AG10803 (cell line): ENCODE measurements at regions not wholly inside any gene's neighbourhood (a gene's known extent, or its start where the extent isn't known, plus 50 kb on each side); places are given as distances from the start of the nearest gene placed in this dataset.

Experiments used
- DNase-seq: peaks from one replicate; pipeline ENCODE4 v3.0.0; 2010; ENCODE audit warnings: low read depth
- H3K4me3 ChIP-seq: 2 replicates; pipeline ENCODE4 v1.5.1; 2011; ENCODE audit warnings: mild to moderate bottlenecking, low read length, control low read depth
- TF ChIP-seq, protein P1 (sequence below): conservative IDR thresholded peaks from 2 replicates; pipeline ENCODE4 v1.5.1; 2011; ENCODE audit warnings: mild to moderate bottlenecking, low read length, control low read depth, inconsistent platforms

DNA sequence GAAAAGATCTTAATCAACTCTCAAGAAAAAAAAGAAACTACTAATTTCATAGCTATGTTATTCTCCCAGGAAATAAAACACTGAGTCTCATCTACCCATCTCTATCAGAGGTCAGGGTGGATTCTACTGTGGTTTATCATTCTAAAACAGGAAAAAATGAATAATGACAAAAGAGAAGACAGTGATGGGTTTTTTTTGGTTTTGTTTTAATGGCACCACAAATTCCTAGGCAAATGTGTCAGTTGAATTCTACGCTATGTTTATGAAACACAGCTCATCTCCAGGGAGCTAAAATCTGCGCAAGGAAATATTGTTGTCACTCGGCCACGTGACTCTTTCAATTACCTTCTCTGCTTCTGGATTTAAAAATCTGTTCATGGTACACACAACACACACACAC lies 393.4 kb upstream of the SORCS1 start:
- no peak overlapping the region for H3K4me3 ChIP-seq
- DNase-seq, result no peak
- TF ChIP-seq, protein P1, sequence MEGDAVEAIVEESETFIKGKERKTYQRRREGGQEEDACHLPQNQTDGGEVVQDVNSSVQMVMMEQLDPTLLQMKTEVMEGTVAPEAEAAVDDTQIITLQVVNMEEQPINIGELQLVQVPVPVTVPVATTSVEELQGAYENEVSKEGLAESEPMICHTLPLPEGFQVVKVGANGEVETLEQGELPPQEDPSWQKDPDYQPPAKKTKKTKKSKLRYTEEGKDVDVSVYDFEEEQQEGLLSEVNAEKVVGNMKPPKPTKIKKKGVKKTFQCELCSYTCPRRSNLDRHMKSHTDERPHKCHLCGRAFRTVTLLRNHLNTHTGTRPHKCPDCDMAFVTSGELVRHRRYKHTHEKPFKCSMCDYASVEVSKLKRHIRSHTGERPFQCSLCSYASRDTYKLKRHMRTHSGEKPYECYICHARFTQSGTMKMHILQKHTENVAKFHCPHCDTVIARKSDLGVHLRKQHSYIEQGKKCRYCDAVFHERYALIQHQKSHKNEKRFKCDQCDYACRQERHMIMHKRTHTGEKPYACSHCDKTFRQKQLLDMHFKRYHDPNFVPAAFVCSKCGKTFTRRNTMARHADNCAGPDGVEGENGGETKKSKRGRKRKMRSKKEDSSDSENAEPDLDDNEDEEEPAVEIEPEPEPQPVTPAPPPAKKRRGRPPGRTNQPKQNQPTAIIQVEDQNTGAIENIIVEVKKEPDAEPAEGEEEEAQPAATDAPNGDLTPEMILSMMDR, result no peak

DNA sequence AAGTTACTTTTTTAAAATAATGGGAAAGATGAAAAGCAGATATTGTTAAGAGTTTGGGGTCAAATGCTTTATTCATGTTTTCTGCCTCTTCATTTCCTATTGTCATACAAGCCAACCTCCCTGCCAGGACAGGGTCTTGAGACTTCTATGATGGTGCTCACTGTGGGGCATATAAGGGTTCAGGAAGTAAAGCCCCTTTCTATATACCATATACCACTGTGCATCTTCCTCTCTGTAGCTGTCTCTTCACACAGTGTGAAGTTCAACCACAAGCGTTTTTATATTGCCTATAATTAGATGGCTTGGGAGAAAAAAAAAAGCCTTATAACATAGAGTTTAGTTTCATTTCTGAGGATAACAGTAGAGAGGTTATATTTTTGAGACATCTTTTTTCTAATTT lies 389.8 kb upstream of the SORCS1 start:
- TF ChIP-seq, protein P1, result no peak
- no peak for DNase-seq
- no peak overlapping the region for H3K4me3 ChIP-seq

DNA sequence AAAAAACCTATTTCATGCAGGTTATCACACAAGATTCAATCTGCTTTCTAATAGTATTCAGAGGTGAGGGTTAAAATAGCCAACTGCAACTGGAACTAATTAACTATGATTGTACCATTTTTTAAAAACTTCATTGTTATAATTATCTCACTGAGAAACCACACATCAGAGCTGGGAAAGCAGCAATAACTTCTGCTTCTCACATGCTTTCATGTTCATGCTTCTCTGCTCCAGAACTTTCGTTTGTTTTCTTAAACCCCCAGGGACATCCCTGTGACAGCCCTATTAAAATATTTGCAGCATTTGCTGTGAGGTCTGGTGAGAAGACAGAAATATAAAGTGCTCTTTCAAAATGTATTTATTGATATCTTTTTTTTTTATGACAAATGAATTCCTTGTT lies 389.0 kb upstream of the SORCS1 start:
- H3K4me3 ChIP-seq, result no peak overlapping the region

DNA sequence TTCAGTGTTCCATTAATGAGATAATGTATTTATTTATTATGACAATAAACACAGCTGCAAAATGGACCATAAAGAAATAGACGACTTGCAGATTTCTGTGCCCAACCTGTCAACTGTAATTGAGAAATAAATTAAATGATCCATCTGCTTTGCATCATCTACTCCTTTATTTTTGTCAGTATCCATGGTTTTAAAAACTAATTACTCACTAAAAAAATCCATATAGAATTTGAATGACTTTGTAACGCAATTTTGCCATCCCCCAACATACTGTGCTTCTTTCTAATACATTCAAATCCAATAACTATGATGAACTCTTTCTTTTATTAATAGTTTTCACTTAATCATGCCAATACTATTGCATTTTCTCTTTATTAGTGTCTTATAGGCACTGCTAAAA lies 388.5 kb upstream of the SORCS1 start:
- TF ChIP-seq, protein P1, result no peak
- no peak for DNase-seq
- H3K4me3 ChIP-seq, result no peak overlapping the region

More for the DNA sequence above, 389.0 kb upstream of the SORCS1 start:
- TF ChIP-seq, protein P1, result no peak
- DNase-seq, result peak; percentile 56

DNA sequence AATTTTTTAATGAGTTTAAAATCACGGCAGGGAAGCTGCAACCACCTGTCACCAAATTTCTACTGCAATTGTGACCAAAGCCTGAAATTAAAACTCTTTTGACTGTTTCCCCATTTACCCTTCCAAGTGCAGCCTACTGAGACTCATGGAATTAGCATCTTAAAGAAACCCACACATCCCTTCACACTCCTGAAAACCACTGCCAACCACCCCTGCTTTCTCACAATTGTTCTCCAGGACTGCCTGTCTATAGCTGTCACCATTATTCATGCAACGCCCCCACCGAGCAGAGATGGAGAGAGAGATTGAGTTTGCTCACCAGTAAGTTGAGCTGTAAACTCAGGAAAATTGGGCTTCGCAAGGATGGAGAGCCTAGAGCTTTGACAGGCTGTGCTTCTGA lies 383.8 kb upstream of the SORCS1 start:
- no peak overlapping the region for H3K4me3 ChIP-seq
- TF ChIP-seq, protein P1, result no peak
- DNase-seq, result no peak

DNA sequence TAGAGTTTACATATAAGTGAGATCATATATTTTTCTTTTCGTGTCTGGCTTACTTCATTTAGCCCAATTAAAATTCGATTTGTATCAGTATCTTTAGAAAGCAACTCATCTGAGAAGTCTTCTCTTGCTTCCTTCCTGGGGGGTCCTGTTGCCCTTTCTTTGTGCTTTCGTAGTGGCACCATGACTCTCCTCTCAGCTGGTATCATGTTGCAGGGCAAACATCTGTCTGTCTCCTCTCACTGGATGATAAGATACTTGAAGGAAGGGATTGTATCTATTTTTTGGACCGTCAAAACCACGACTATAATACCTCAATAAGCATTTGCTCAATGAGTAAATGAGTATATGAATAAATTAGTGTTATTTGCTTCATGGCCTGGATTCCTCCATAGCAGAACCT lies 382.5 kb upstream of the SORCS1 start:
- H3K4me3 ChIP-seq, result no peak overlapping the region
- no peak for DNase-seq
- TF ChIP-seq, protein P1, result no peak

DNA sequence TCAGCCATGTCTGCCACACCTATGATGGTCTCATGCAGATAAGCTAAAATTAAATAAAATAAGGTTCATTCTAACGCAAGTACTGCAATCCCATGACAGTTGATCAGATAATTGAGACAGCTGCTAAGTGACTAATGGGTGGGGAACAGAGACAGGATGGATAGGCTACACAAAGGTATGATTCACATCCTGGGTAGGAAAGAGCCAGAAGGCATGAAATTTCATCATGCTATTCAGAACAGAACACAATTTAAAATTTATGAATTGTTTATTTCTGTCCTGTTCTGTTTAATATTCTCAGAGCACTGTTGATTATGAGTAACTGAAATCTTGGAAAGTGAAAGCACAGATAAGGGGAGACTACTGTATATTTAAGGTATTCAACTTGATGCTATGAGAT lies 381.8 kb upstream of the SORCS1 start:
- peak; percentile 42 for DNase-seq
- TF ChIP-seq, protein P1, result no peak

More for the DNA sequence above, 381.8 kb upstream of the SORCS1 start:
- no peak overlapping the region for H3K4me3 ChIP-seq
